ENCODE measurements at regions not wholly inside any gene's neighbourhood (a gene's known extent, or its start where the extent isn't known, plus 50 kb on each side); places are given as distances from the start of the nearest gene placed in this dataset.

DNA sequence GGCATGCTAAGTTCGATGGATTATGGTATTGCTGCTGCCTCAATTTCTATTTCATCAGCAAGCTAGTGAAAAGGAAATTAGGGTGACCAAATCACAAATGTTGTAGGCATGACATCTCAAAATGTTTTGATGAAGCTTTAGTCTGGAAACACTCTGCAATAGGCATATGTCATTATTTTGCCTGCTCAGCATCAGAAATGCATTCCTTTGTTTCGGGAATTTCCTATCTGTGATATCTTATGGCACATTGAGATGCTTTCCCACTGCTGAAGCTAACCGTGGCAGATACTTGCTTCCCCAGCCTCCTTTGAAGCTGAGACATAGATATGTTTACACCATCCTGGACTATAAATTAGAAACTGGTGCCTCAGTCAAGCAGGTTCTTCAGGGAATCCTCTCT is 119.7 kb downstream of the CDC42EP3 start:
- WGBS, 2 donors (ENCODE audit: low coverage in 1 of 2), result 85 to 97% methylated on average over 2 to 3 of the region's 3 CpGs
- TF ChIP-seq EP300 (IDR thresholded peaks at IDR 0.05; ENCODE audit: low read depth) (no peak), POLR2AphosphoS5 (IDR thresholded peaks at IDR 0.05) (no peak), POLR2A (IDR thresholded peaks at IDR 0.05) (no peak)
- TF ChIP-seq, protein P1, sequence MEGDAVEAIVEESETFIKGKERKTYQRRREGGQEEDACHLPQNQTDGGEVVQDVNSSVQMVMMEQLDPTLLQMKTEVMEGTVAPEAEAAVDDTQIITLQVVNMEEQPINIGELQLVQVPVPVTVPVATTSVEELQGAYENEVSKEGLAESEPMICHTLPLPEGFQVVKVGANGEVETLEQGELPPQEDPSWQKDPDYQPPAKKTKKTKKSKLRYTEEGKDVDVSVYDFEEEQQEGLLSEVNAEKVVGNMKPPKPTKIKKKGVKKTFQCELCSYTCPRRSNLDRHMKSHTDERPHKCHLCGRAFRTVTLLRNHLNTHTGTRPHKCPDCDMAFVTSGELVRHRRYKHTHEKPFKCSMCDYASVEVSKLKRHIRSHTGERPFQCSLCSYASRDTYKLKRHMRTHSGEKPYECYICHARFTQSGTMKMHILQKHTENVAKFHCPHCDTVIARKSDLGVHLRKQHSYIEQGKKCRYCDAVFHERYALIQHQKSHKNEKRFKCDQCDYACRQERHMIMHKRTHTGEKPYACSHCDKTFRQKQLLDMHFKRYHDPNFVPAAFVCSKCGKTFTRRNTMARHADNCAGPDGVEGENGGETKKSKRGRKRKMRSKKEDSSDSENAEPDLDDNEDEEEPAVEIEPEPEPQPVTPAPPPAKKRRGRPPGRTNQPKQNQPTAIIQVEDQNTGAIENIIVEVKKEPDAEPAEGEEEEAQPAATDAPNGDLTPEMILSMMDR (IDR thresholded peaks at IDR 0.05), result no peak
- H3K4me3 ChIP-seq, result no peak overlapping the region

DNA sequence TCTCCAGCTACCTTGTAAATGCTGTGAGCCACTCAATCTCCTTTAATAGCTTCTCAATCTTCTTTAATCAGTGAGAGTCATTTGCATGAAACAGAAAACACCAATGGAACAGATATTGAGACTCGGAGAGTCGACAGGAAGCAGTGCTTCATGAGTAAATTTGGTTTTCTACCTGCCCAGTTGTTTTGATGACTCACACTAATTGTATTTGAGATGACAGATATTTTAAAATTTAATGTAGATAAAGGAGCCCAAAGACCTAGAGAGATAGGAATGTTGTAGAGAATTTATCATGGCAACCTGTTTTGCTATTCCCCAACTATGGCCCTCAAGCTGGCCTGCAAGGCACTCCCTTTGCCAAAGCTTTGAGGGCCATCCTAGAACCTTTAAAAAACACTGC is 119.1 kb downstream of the CDC42EP3 start:
- H3K9me3 ChIP-seq, result no peaks in the 10 kb centered on the region
- WGBS, 2 donors (ENCODE audit: low coverage in 1 of 2), result 82 to 86% methylated on average over 2 of the region's 2 CpGs
- in situ Hi-C loops (cut with MboI; ENCODE audit: low pct_ligation_motif_present in 1 of 4, low pct_unique_long_range_greater_than_20kb in 1 of 4, low sequenced_read_pairs in 3 of 4), result no loop called here

More for the DNA sequence above, 119.7 kb downstream of the CDC42EP3 start:
- no peak for DNase-seq
- no peaks in the 10 kb centered on the region for H3K9me3 ChIP-seq
- H3K27me3 ChIP-seq, result no peaks in the 10 kb centered on the region
- no peak overlapping the region for H3K27ac ChIP-seq
- intact Hi-C loops (cut with DNase I; ENCODE audit: low total_unique reads), result no loop called here
- in situ Hi-C loops (cut with MboI; ENCODE audit: low pct_ligation_motif_present in 1 of 4, low pct_unique_long_range_greater_than_20kb in 1 of 4, low sequenced_read_pairs in 3 of 4), result no loop called here
- H3K36me3 ChIP-seq, result no peaks in the 10 kb centered on the region
- no peaks in the 10 kb centered on the region for H3K4me1 ChIP-seq

DNA sequence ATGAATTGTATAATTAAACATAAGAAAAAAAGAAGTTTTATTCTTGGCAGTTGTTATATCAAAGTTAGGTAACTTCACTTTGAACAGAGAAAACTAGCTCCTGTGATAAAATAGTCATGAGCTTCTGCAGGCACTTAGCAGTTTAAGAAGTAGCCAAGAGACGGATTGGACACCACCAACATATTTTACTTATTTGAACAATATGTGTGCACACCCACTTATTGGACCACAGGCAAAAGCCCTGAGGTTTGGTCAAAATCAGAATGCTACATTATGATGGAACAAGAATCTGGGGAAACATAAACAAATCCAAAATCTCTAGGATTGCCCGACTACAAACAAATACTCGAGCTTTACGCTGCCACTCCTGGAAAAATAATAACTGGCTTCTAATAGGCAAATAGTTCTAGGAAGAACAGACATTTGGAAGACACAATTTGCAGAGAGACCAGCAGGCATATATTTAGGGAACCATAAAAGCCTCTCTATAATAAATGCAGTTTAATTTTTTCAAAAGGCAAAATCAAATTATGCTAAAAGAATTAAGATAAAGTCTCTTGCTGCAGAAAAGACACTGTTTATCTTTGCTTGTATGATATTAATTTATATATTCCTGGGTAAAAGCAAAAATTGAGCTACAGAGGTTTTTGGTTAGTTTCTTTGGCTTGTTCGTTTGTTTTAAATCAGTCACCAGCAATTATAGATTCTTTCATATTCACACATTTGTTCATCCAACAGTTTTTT is 117.9 kb downstream of the CDC42EP3 start:
- H3K4me1 ChIP-seq, result no peaks in the 10 kb centered on the region
- in situ Hi-C loops (cut with MboI; ENCODE audit: low pct_ligation_motif_present in 1 of 4, low pct_unique_long_range_greater_than_20kb in 1 of 4, low sequenced_read_pairs in 3 of 4), result no loop called here
- H3K27ac ChIP-seq, result no peak overlapping the region
- no peak for TF ChIP-seq EP300 (IDR thresholded peaks at IDR 0.05; ENCODE audit: low read depth)
- TF ChIP-seq POLR2AphosphoS5 (IDR thresholded peaks at IDR 0.05), result no peak
- TF ChIP-seq, protein P1 (IDR thresholded peaks at IDR 0.05), result no peak
- TF ChIP-seq POLR2A (IDR thresholded peaks at IDR 0.05), result no peak
- intact Hi-C loops (cut with DNase I; ENCODE audit: low total_unique reads), result no loop called here
- no peak overlapping the region for H3K4me3 ChIP-seq
- 79 to 83% methylated on average over 5 of the region's 5 CpGs for WGBS, 2 donors (ENCODE audit: low coverage in 1 of 2)
- no peaks in the 10 kb centered on the region for H3K36me3 ChIP-seq
- H3K27me3 ChIP-seq, result no peaks in the 10 kb centered on the region
- DNase-seq, result no peak
- no peaks in the 10 kb centered on the region for H3K9me3 ChIP-seq

More for the DNA sequence above, 119.1 kb downstream of the CDC42EP3 start:
- no peaks in the 10 kb centered on the region for H3K36me3 ChIP-seq
- no peak overlapping the region for H3K27ac ChIP-seq
- no peak overlapping the region for H3K4me3 ChIP-seq
- intact Hi-C loops (cut with DNase I; ENCODE audit: low total_unique reads), result no loop called here
- TF ChIP-seq EP300 (IDR thresholded peaks at IDR 0.05; ENCODE audit: low read depth) (no peak), POLR2A (IDR thresholded peaks at IDR 0.05) (no peak), POLR2AphosphoS5 (IDR thresholded peaks at IDR 0.05) (no peak)
- TF ChIP-seq, protein P1 (IDR thresholded peaks at IDR 0.05), result no peak
- no peaks in the 10 kb centered on the region for H3K27me3 ChIP-seq
- DNase-seq, result no peak
- no peaks in the 10 kb centered on the region for H3K4me1 ChIP-seq

DNA sequence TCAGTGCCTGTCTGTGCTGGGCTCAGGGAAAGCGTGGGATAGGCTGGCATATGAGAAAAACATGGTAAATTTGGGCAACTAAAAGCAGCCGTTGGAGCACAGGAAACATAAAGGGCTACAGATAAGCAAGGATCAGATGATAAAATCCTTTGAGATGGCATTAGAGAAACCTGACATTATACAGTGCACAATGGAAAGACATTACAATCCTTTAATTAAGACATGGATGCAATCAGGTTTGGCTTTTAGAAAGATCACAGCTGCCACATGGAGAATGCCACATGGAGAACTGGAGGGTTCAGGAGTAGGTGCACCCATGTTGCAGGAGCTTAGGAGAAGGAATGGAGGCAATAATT is 117.3 kb downstream of the CDC42EP3 start:
- Histone ChIP-seq H3K27ac (no peak overlapping the region), H3K4me1 (no peaks in the 10 kb centered on the region), H3K4me3 (no peak overlapping the region), H3K36me3 (no peaks in the 10 kb centered on the region), H3K9me3 (no peaks in the 10 kb centered on the region), H3K27me3 (no peaks in the 10 kb centered on the region)
- in situ Hi-C loops (cut with MboI; ENCODE audit: low pct_ligation_motif_present in 1 of 4, low pct_unique_long_range_greater_than_20kb in 1 of 4, low sequenced_read_pairs in 3 of 4) (no loop called here), intact Hi-C loops (cut with DNase I; ENCODE audit: low total_unique reads) (no loop called here)
- TF ChIP-seq POLR2AphosphoS5 (IDR thresholded peaks at IDR 0.05) (no peak), POLR2A (IDR thresholded peaks at IDR 0.05) (no peak), EP300 (IDR thresholded peaks at IDR 0.05; ENCODE audit: low read depth) (no peak)
- TF ChIP-seq, protein P1 (IDR thresholded peaks at IDR 0.05), result no peak
- WGBS, 2 donors (ENCODE audit: low coverage in 1 of 2), result 75 to 84% methylated on average over 2 of the region's 2 CpGs
- no peak for DNase-seq

Data from transverse colon (tissue), 4 donors.